ENCODE measurements at regions not wholly inside any gene's neighbourhood (a gene's known extent, or its start where the extent isn't known, plus 50 kb on each side); places are given as distances from the start of the nearest gene placed in this dataset.
"Not testable (repeated sequence)": the region's sequence is repeated elsewhere in the genome, so short reads cannot be mapped to it uniquely, and the experiment has no call there.

GRCh38 chr6:103036846-103037245 is 1643.3 kb downstream of the GRIK2 start:
- ATAC-seq (no peak), DNase-seq (no peak)

DNA sequence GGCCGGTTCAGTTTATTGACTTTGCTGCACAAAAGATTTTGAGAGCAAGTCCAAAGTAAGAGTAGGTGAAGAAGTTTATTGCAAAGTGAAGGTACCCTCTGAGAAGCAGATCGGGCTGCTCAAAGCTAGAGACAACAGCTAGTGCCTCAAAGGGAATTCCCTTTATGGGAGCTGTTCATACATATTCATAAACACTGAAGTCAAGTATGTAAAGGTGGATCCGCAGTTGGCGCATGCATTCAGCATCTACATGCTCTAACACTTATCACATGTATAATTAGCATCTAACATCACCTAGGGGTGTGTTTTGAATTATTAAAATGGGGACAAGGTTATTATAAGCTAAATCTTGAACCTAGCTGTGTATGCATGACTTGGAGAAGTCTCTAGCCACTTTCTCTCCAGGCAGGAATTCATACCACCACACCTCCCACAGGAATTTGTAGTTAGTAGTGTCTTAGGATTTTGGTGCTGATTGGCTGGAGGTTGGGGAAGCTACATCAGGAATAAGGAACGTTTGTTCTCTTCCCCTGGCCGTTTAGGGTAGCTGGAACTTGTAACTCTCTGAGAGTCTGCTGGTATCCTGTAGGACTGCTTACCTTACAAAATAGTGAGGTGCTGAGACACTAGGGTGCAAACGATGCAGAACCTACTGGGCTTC is 1633.9 kb downstream of the GRIK2 start:
- no peak for ATAC-seq

GRCh38 chr6:103018426-103018825 is 1624.9 kb downstream of the GRIK2 start:
- DNase-seq = no peak
- ATAC-seq = no peak

More for the DNA sequence above, 1633.9 kb downstream of the GRIK2 start:
- DNase-seq = no peak

DNA sequence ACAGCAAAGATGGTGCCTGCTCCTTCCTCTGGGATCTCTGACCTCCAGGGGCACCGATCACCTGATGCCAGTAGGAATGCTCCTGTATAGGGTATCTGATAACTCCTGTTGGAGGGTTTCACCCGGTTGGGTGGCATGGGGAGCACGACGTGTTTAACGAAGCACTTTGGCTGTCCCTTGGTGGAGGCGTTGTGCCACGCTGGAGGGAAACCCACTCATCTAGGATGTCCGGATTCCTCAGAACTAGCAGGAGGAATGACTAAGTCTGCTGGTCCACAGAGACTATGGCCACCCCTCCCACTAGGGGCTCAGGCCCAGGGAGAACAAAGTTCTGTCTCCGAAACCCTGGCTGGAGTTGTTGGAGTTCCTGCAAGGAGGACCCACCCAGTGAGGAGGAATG is 1624.4 kb downstream of the GRIK2 start:
- ATAC-seq (no peak), DNase-seq (no peak)

GRCh38 chr6:103011605-103012004 is 1618.1 kb downstream of the GRIK2 start:
- no peak for ATAC-seq

DNA sequence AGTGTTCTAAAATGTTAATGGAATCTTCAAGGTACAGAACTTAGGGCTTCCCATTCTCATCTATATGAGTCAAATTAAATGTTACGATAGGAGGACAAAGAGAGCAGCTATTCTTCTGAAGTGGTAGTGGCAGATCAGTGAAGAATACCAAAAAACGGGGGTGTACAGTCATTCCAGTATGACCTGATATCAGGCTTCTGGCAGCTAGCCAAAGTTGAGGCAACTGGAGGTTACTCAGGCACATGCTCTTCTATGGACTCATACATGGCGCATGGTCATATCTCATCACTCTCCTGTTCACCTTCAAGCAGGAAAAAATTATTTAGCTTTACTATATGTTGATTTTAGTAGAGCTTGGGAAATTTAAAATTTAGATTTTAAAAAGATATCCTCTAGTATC is 1608.8 kb downstream of the GRIK2 start:
- DNase-seq (no peak), ATAC-seq (no peak)

More at GRCh38 chr6:103011605-103012004, 1618.1 kb downstream of the GRIK2 start:
- DNase-seq = no peak

GRCh38 chr6:103001724-103002123 is 1608.2 kb downstream of the GRIK2 start:
- DNase-seq (no peak), ATAC-seq (no peak)

DNA sequence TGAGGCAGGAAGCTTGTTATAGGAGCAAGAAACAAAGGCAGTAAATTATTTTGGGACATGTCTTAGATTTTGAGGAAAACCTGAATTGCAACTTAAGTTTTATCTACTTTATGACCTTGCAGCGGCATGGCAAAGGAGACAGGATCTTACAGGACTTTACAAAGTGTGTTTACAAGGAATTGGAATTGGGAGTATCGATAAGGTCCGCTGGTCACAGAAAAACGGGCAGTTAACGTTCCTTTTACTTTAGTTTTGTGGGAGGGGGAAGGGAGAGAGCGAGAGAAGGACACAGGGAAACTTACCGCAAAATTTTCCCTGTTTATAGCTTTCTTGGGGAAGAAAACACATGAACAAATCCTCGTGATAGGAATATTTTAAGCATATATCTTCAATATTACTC is 1607.2 kb downstream of the GRIK2 start:
- DNase-seq = no peak
- no peak for ATAC-seq

GRCh38 chr6:102995491-102995890 is 1602.0 kb downstream of the GRIK2 start:
- DNase-seq (no peak), ATAC-seq (no peak)

GRCh38 chr6:102994866-102995265 is 1601.4 kb downstream of the GRIK2 start:
- no peak for ATAC-seq

DNA sequence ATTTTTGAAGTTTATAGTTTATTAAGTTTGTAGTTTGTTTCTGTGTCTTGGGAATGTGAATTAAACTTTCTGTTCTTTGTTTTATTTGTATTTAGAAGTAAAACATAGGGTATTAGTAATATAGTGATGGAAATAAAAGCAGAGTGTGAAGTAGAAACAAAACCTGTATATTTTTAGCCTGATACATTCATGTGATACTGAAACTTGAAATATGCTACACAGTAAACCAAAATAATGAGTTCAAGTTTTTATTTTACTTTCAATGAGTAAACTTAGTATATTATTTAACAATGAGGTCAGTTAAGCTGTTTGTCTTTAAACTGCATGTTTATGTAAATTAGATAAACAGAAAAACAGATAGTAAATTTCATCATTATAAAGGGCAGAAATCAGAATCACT is 1592.6 kb downstream of the GRIK2 start:
- ATAC-seq = no peak
- no peak for DNase-seq

More at GRCh38 chr6:102994866-102995265, 1601.4 kb downstream of the GRIK2 start:
- no peak for DNase-seq

- no peak for DNase-seq
- no peak for ATAC-seq
Measured at GRCh38 chr6:102984357-102984756, 1590.8 kb downstream of the GRIK2 start.

GRCh38 chr6:102981490-102982015 is 1588.0 kb downstream of the GRIK2 start:
- ATAC-seq (no peak), DNase-seq (no peak)

DNA sequence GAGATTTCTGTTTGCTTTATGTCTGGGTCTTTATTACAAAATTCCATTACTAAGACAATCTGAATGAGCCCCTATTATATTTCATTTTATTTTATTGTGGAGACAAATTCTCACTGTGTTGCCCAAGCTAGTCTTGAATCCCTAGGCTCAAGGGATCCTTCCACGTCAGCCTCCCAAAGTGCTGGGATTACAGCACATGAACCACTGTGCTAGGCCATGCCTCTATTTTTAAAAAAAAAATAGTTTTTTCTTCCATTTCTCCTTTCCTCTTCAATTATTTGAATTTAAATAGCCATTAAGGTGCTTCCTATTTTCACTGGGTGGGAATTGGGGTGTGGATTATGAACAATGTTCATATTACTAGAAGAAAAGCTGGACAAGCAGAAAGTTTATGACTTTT is 1587.4 kb downstream of the GRIK2 start:
- ATAC-seq = no peak

DNA sequence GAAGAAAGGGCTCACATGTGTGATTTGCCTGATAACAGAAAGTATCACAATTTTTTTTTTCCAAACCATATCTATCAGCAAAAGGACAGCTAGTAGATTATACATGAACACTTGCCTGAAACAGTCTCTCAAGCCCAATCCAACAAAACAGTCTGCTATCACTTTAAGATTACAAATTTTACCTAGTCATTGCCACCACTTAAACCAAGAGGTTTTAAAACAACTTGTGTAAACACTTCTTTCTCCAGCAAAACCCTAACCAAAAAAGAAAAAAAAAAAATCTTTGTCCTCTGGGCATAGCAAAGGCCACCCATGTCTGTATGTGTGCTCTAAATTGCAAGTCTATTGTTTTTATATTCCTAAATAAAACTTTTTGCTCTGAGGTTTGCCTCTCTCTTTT is 1568.4 kb downstream of the GRIK2 start:
- ATAC-seq = no peak
- no peak for DNase-seq

More for the DNA sequence above, 1587.4 kb downstream of the GRIK2 start:
- no peak for DNase-seq

DNA sequence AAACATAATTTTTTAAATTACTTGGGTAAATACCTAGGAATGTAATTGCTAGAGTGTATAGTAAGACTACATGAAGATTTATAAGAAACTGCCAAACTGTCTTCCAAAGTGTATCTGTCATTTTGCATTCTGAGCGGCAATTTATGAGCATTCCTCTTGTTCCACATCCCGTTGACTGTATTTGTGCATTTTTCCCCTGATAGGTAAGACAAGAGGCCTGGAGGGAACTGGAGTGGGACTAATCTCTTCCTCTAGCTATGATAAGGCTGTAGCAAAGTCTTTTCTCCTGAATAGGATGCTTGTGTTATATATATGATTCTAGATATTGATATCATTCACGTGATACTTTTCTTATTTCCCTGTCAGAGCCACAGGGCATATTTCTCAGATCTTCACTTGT is 1557.5 kb downstream of the GRIK2 start:
- ATAC-seq (no peak), DNase-seq (no peak)

GRCh38 chr6:102944475-102944874 is 1551.0 kb downstream of the GRIK2 start:
- no peak for DNase-seq
- no peak for ATAC-seq

DNA sequence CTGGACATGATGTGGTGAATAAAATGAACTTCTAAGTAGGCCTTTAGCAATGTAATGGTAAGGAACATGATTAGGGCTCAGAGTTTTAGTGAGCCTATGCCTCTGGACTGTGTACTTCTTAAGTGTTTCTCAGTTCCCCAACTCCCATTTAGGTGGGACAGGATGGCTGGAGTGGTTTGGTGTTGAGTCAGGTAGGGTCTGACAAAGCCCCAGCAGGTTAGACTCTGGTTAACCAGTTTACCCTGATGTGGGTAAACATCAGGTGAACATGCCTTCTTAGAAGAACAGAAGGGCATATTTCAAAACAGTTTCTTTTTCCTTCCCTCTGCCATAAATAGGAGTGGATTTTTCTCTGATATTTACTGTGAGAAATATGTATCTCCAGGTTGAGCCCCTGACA is 1548.7 kb downstream of the GRIK2 start:
- no peak for DNase-seq
- ATAC-seq = no peak

DNA sequence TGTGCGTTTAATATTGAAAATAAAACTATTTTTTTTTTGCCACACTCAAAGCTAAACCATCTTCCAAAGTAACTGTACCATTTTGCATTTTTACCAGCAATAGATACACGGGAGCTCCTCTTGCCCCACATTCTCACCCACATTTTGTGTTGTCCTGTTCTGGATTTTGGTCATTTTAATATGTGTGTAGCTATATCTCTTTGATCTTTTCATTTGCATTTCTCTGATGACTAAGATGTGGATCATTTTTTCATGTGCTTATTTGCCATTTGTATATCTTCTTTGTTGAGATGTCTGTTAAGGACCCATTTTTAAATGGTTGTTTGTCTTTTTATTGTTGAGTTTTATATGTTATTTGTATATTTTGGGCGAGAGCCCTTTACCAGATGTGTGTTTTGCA is 1543.5 kb downstream of the GRIK2 start:
- ATAC-seq (no peak), DNase-seq (no peak)

DNA sequence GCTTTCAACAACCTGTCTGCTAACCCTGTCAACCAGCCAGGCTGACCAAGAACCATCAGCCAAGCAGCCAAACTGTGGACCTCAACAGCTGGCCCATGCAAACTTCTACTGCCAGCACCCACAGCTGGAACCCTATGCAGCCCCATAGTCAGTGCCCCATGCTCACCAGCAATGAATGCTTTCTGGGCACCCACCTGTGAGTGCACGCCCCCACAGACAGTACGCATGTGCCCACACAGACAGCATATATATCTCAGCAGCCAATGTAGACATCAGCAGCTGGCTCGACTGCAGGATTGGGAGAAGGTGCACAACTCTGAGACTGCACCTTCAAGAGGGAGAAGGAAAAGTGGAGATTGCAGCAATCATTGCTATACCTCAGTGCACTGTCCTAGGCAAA is 1534.6 kb downstream of the GRIK2 start:
- no peak for DNase-seq
- ATAC-seq = no peak

DNA sequence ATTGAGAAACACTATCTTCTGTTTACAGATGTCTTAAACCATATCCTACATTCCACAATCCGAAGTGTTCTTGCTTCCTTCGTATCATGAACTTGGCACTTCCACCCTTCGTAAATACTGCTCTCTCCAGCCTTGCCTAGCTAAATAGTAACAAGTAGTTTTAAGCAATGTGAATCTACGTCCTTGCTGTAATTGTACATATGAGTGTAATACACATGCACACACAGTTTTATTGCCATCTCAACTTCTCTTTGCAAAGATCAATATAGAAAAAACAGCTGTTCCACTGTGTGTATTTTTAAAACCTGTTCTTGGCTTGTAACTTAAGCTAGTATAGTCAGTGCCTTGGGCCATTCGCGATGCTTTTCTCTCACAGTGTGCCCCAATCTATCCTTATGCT is 1524.7 kb downstream of the GRIK2 start:
- ATAC-seq (no peak), DNase-seq (no peak)

GRCh38 chr6:102911571-102911970 is 1518.1 kb downstream of the GRIK2 start:
- DNase-seq = no peak
- no peak for ATAC-seq

- not testable (repeated sequence) for DNase-seq, ATAC-seq
Measured at GRCh38 chr6:102910701-102911139, 1517.2 kb downstream of the GRIK2 start.

DNA sequence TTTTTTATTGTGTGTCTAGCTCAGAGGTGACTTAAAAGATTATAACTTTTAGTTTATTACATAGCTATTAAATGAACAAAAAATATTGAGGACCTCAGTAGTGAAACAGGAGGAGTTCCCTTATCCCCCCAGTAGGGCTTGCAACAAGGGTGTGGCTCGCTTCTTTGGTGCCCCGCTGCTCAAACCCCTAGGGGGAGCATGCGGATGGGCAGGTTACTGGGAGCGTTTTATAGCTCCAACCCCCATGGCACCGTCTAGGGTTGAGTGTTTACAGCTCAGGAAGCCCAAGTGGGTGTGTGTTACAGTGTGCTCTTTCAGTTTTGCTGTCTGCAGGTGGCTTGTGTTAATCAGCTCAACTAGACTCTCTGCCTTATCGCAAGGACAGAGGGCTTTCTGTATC is 1513.7 kb downstream of the GRIK2 start:
- DNase-seq (no peak), ATAC-seq (no peak)

All from stimulated activated naive CD8-positive, alpha-beta T cell treated with anti-CD3 and anti-CD28 coated beads, Interleukin-15, Interleukin-2, amounts not matched to agents 100 U/mL and 50 U/mL, for 24 hours (primary cell).